ENCODE measurements at regions not wholly inside any gene's neighbourhood (a gene's known extent, or its start where the extent isn't known, plus 50 kb on each side); places are given as distances from the start of the nearest gene placed in this dataset.

DNA sequence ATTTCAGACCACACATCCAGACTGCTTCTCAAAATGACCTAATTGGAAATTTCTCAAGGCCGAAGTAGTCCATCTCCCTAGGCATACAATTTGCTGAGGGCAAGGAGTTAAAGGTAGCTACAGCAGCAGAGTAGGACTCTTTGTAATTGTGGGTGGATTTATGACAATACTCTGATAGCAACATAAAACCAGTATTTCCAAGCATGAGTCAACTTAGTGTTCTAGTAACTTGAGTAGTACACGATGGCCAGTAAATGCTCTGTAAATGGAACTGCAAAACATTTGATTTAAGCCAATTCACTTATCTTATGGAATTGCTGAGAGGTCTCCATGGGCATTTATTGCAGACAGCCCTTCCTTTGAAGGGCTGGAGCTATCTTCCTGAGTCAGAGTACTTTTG, 352.2 kb downstream of the PLK2 start:
- Histone ChIP-seq H4K20me1 (ENCODE audit: low read length) (no peaks in the 10 kb centered on the region), H3F3A (ENCODE audit: low read length, unreplicated experiment) (no peaks in the 10 kb centered on the region), H3K36me3 (ENCODE audit: low read depth, low read length) (no peaks in the 10 kb centered on the region), H3K79me2 (ENCODE audit: low read length) (no peaks in the 10 kb centered on the region), H3K27ac (ENCODE audit: low read length) (peak overlapping the region; percentile 38), H3K9ac (ENCODE audit: low read length) (no peak overlapping the region), H3K4me3 (ENCODE audit: low read length) (no peak overlapping the region), H3K4me2 (ENCODE audit: low read length) (peak overlapping the region; percentile 14; the same call in 1 of the 2 replicates), H3K4me1 (ENCODE audit: insufficient read depth, low read length) (peaks cover 15% of the 10 kb centered on the region), H2AFZ (ENCODE audit: low read length) (no peak overlapping the region), H3K9me2 (replicated peaks; ENCODE audit: low read length) (no peaks in the 10 kb centered on the region), H3K27me3 (ENCODE audit: low read length) (no peaks in the 10 kb centered on the region), H3K9me3 (ENCODE audit: low read length) (no peaks in the 10 kb centered on the region)
- BruUV-seq (replicated peaks): no TSS peak
- POLR2A ChIA-PET (ENCODE audit: unreplicated experiment): no interaction called here
- peak; percentile 87 for ATAC-seq
- intact Hi-C loops (cut with micrococcal nuclease): no loop called here
- TF ChIP-seq, protein P1, sequence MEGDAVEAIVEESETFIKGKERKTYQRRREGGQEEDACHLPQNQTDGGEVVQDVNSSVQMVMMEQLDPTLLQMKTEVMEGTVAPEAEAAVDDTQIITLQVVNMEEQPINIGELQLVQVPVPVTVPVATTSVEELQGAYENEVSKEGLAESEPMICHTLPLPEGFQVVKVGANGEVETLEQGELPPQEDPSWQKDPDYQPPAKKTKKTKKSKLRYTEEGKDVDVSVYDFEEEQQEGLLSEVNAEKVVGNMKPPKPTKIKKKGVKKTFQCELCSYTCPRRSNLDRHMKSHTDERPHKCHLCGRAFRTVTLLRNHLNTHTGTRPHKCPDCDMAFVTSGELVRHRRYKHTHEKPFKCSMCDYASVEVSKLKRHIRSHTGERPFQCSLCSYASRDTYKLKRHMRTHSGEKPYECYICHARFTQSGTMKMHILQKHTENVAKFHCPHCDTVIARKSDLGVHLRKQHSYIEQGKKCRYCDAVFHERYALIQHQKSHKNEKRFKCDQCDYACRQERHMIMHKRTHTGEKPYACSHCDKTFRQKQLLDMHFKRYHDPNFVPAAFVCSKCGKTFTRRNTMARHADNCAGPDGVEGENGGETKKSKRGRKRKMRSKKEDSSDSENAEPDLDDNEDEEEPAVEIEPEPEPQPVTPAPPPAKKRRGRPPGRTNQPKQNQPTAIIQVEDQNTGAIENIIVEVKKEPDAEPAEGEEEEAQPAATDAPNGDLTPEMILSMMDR (conservative IDR thresholded peaks at IDR 0.05; ENCODE audit: low read depth, low read length): no peak
- TF ChIP-seq EZH2phosphoT487 (IDR thresholded peaks at IDR 0.05; ENCODE audit: borderline replicate concordance, low read length) (no peak), EZH2 (IDR thresholded peaks at IDR 0.05; ENCODE audit: low read length, unreplicated experiment) (no peak)
- peak; percentile 73 for DNase-seq
- CTCF ChIA-PET: no interaction called here

- H3K27ac ChIP-seq (ENCODE audit: low read length): no peak overlapping the region
- no TSS peak for BruUV-seq (replicated peaks)
- CTCF ChIA-PET: no interaction called here
Observed at GRCh38 chr5:58106754-58107410, 353.0 kb downstream of the PLK2 start.

GRCh38 chr5:58105836-58106235, 354.1 kb downstream of the PLK2 start:
- Histone ChIP-seq H3K27me3 (ENCODE audit: low read length) (no peaks in the 10 kb centered on the region), H4K20me1 (ENCODE audit: low read length) (no peaks in the 10 kb centered on the region), H3K9ac (ENCODE audit: low read length) (no peak overlapping the region), H3K4me1 (ENCODE audit: insufficient read depth, low read length) (peaks cover 15% of the 10 kb centered on the region), H3K4me3 (ENCODE audit: low read length) (no peak overlapping the region), H3F3A (ENCODE audit: low read length, unreplicated experiment) (no peaks in the 10 kb centered on the region), H3K4me2 (ENCODE audit: low read length) (no peak overlapping the region), H2AFZ (ENCODE audit: low read length) (no peak overlapping the region), H3K9me3 (ENCODE audit: low read length) (no peaks in the 10 kb centered on the region), H3K9me2 (replicated peaks; ENCODE audit: low read length) (no peaks in the 10 kb centered on the region), H3K27ac (ENCODE audit: low read length) (no peak overlapping the region), H3K36me3 (ENCODE audit: low read depth, low read length) (no peaks in the 10 kb centered on the region), H3K79me2 (ENCODE audit: low read length) (no peaks in the 10 kb centered on the region)
- no TSS peak for BruUV-seq (replicated peaks)
- ATAC-seq: no peak
- POLR2A ChIA-PET (ENCODE audit: unreplicated experiment): no interaction called here
- intact Hi-C loops (cut with micrococcal nuclease): no loop called here
- TF ChIP-seq EZH2 (IDR thresholded peaks at IDR 0.05; ENCODE audit: low read length, unreplicated experiment) (no peak), EZH2phosphoT487 (IDR thresholded peaks at IDR 0.05; ENCODE audit: borderline replicate concordance, low read length) (no peak)
- TF ChIP-seq, protein P1 (conservative IDR thresholded peaks at IDR 0.05; ENCODE audit: low read depth, low read length): no peak
- peak; percentile 4 for DNase-seq
- CTCF ChIA-PET: no interaction called here

More at GRCh38 chr5:58106754-58107410, 353.0 kb downstream of the PLK2 start:
- Histone ChIP-seq H3K27me3 (ENCODE audit: low read length) (no peaks in the 10 kb centered on the region), H4K20me1 (ENCODE audit: low read length) (no peaks in the 10 kb centered on the region), H3K36me3 (ENCODE audit: low read depth, low read length) (no peaks in the 10 kb centered on the region), H3F3A (ENCODE audit: low read length, unreplicated experiment) (no peaks in the 10 kb centered on the region), H2AFZ (ENCODE audit: low read length) (no peak overlapping the region), H3K9ac (ENCODE audit: low read length) (no peak overlapping the region), H3K9me2 (replicated peaks; ENCODE audit: low read length) (no peaks in the 10 kb centered on the region), H3K4me2 (ENCODE audit: low read length) (no peak overlapping the region), H3K79me2 (ENCODE audit: low read length) (no peaks in the 10 kb centered on the region), H3K9me3 (ENCODE audit: low read length) (no peaks in the 10 kb centered on the region), H3K4me1 (ENCODE audit: insufficient read depth, low read length) (peaks cover 15% of the 10 kb centered on the region), H3K4me3 (ENCODE audit: low read length) (no peak overlapping the region)
- ATAC-seq (no peak), DNase-seq (no peak)
- POLR2A ChIA-PET (ENCODE audit: unreplicated experiment): no interaction called here
- intact Hi-C loops (cut with micrococcal nuclease): no loop called here
- no peak for TF ChIP-seq EZH2phosphoT487 (IDR thresholded peaks at IDR 0.05; ENCODE audit: borderline replicate concordance, low read length)
- no peak for TF ChIP-seq EZH2 (IDR thresholded peaks at IDR 0.05; ENCODE audit: low read length, unreplicated experiment)

All from PC-3 (cell line).